ENCODE measurements at regions not wholly inside any gene's neighbourhood (a gene's known extent, or its start where the extent isn't known, plus 50 kb on each side); places are given as distances from the start of the nearest gene placed in this dataset.

DNA sequence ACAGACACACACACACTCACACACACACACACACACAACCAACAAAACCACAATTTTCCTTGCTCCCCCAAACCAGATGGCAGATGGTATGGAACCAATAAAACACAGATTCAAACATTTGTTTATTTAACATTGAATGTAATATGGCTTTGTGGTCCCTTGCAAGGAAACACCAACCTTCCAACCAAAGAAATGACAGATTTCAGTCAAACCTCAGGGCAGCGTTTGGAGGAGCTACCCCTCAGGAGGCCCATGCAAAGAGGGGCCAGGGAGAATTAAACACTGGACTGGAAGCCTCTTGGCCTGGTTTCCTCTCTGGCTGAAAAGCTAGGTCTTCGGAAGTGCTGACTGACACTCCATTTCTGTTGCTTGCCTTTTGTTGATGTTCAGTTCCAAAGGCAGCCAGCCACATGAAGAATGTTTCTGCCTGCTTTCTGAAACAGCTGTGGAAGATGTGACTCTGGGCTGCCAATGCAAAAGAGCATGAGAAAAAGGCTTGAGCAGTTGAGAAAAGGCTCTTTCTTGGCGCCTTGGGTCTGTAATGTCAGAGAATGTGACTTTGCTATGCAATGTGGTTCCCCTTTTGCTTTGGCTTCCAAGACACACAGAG lies 296.1 kb downstream of the RPLP1 start:
- TF ChIP-seq EZH2phosphoT487 (IDR thresholded peaks at IDR 0.05; ENCODE audit: borderline replicate concordance, low read depth) (no peak), SMC3 (IDR thresholded peaks at IDR 0.05; ENCODE audit: low read depth, low read length) (no peak), MXI1 (IDR thresholded peaks at IDR 0.05; ENCODE audit: low read depth, low read length) (no peak), CHD2 (IDR thresholded peaks at IDR 0.05; ENCODE audit: low read length, partially characterized antibody) (no peak), EP300 (IDR thresholded peaks at IDR 0.05; ENCODE audit: borderline replicate concordance in 1 of 2, low read depth in 1 of 2, low read length in 1 of 2) (no peak), SIN3A (IDR thresholded peaks at IDR 0.05; ENCODE audit: borderline replicate concordance, low read depth, low read length) (no peak), NRF1 (IDR thresholded peaks at IDR 0.05; ENCODE audit: low read depth, low read length) (no peak), RCOR1 (IDR thresholded peaks at IDR 0.05; ENCODE audit: low read length) (no peak), GABPA (IDR thresholded peaks at IDR 0.05; ENCODE audit: low read depth) (no peak), YY1 (IDR thresholded peaks at IDR 0.05; ENCODE audit: low read depth) (no peak), RAD21 (IDR thresholded peaks at IDR 0.05; ENCODE audit: low read length) (no peak)
- TF ChIP-seq, protein P1, sequence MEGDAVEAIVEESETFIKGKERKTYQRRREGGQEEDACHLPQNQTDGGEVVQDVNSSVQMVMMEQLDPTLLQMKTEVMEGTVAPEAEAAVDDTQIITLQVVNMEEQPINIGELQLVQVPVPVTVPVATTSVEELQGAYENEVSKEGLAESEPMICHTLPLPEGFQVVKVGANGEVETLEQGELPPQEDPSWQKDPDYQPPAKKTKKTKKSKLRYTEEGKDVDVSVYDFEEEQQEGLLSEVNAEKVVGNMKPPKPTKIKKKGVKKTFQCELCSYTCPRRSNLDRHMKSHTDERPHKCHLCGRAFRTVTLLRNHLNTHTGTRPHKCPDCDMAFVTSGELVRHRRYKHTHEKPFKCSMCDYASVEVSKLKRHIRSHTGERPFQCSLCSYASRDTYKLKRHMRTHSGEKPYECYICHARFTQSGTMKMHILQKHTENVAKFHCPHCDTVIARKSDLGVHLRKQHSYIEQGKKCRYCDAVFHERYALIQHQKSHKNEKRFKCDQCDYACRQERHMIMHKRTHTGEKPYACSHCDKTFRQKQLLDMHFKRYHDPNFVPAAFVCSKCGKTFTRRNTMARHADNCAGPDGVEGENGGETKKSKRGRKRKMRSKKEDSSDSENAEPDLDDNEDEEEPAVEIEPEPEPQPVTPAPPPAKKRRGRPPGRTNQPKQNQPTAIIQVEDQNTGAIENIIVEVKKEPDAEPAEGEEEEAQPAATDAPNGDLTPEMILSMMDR (IDR thresholded peaks at IDR 0.05), result no peak
- TF ChIP-seq, protein P2, sequence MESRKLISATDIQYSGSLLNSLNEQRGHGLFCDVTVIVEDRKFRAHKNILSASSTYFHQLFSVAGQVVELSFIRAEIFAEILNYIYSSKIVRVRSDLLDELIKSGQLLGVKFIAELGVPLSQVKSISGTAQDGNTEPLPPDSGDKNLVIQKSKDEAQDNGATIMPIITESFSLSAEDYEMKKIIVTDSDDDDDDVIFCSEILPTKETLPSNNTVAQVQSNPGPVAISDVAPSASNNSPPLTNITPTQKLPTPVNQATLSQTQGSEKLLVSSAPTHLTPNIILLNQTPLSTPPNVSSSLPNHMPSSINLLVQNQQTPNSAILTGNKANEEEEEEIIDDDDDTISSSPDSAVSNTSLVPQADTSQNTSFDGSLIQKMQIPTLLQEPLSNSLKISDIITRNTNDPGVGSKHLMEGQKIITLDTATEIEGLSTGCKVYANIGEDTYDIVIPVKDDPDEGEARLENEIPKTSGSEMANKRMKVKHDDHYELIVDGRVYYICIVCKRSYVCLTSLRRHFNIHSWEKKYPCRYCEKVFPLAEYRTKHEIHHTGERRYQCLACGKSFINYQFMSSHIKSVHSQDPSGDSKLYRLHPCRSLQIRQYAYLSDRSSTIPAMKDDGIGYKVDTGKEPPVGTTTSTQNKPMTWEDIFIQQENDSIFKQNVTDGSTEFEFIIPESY (IDR thresholded peaks at IDR 0.05; ENCODE audit: borderline replicate concordance, low read depth), result no peak
- TF ChIP-seq, protein P3, sequence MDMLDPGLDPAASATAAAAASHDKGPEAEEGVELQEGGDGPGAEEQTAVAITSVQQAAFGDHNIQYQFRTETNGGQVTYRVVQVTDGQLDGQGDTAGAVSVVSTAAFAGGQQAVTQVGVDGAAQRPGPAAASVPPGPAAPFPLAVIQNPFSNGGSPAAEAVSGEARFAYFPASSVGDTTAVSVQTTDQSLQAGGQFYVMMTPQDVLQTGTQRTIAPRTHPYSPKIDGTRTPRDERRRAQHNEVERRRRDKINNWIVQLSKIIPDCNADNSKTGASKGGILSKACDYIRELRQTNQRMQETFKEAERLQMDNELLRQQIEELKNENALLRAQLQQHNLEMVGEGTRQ (IDR thresholded peaks at IDR 0.05; ENCODE audit: borderline replicate concordance, low read depth, low read length), result no peak

Data from SK-N-SH (cell line).